HEK293 (cell line): ENCODE measurements at regions not wholly inside any gene's neighbourhood (a gene's known extent, or its start where the extent isn't known, plus 50 kb on each side); places are given as distances from the start of the nearest gene placed in this dataset.

Source experiments
- CTCF ChIA-PET: fragments of 350-600 bp; formaldehyde crosslinking; extraction: SDS; loops from one replicate; lab custom pipeline; 2021; ENCODE audit warnings: antibody characterized with exemption; lab: Yijun Ruan, JAX
- POLR2A ChIA-PET: fragments of 300-600 bp; formaldehyde crosslinking; extraction: SDS; loops from one replicate; lab custom pipeline; 2020; ENCODE audit warnings: antibody characterized with exemption, inconsistent platforms; lab: Yijun Ruan, JAX
- H3K27ac ChIP-seq: fragments of 200-500 bp; sonication (Bioruptor generic); 2 replicates; pipeline ENCODE4 v1.5.1; 2014; ENCODE audit warnings: low read depth, low read length, control low read depth, inconsistent platforms; ENCODE audit errors: extremely low read depth
- H3K36me3 ChIP-seq, 2 experiments: fragments of 200-500 bp in 1 of 2; sonication (Bioruptor generic) in 1 of 2; 1 replicate in 1 of 2; 2 replicates in 1 of 2; pipeline ENCODE4 v1.5.1; 2014 to 2017; ENCODE audit warnings: inconsistent platforms in 2 of 2, low read length in 2 of 2; ENCODE audit not compliant: control insufficient read depth in 2 of 2, insufficient read depth in 1 of 2
- H3K4me1 ChIP-seq: fragments of 200-500 bp; sonication (Bioruptor generic); 2 replicates; pipeline ENCODE4 v1.5.1; 2014; ENCODE audit warnings: mild to moderate bottlenecking, low read length, inconsistent platforms; ENCODE audit not compliant: control insufficient read depth, insufficient read depth
- H3K4me3 ChIP-seq: 2 replicates; pipeline ENCODE4 v1.5.1; 2011; ENCODE audit warnings: low read depth, mild to moderate bottlenecking, control low read depth, low read length, moderate library complexity
- H3K9me3 ChIP-seq: fragments of 200-500 bp; sonication (Bioruptor generic); 2 replicates; pipeline ENCODE4 v1.5.1; 2014; ENCODE audit warnings: low read depth, low read length, inconsistent platforms; ENCODE audit not compliant: control insufficient read depth, insufficient read depth
- GLI4 ChIP-seq: fragments of 450-650 bp; formaldehyde crosslinking; IDR thresholded peaks from 2 replicates; pipeline ENCODE4 v1.5.1; 2016; ENCODE audit warnings: missing biosample characterization, missing genetic modification characterization
- GLIS2 ChIP-seq: fragments of 450-650 bp; formaldehyde crosslinking; IDR thresholded peaks from 2 replicates; pipeline ENCODE4 v1.5.1; 2016; ENCODE audit warnings: missing biosample characterization, missing genetic modification characterization
- KLF10 ChIP-seq: fragments of 450-650 bp; IDR thresholded peaks from 2 replicates; pipeline ENCODE4 v1.5.1; 2018; ENCODE audit warnings: missing biosample characterization, mild to moderate bottlenecking, missing genetic modification characterization
- PATZ1 ChIP-seq: fragments of 450-650 bp; formaldehyde crosslinking; IDR thresholded peaks from 2 replicates; pipeline ENCODE4 v1.5.1; 2016; ENCODE audit warnings: missing biosample characterization, missing genetic modification characterization
- PRDM10 ChIP-seq: fragments of 450-650 bp; formaldehyde crosslinking; IDR thresholded peaks from 2 replicates; pipeline ENCODE4 v1.5.1; 2016; ENCODE audit warnings: missing biosample characterization, missing genetic modification characterization
- REST ChIP-seq: fragments of 450-650 bp; formaldehyde crosslinking; IDR thresholded peaks from 2 replicates; pipeline ENCODE4 v1.5.1; 2016; ENCODE audit warnings: missing biosample characterization, missing genetic modification characterization
- SCRT2 ChIP-seq: fragments of 450-650 bp; formaldehyde crosslinking; IDR thresholded peaks from 2 replicates; pipeline ENCODE4 v1.5.1; 2016; ENCODE audit warnings: missing biosample characterization, missing genetic modification characterization
- SP2 ChIP-seq: fragments of 450-650 bp; formaldehyde crosslinking; IDR thresholded peaks from 2 replicates; pipeline ENCODE4 v1.5.1; 2016; ENCODE audit warnings: missing biosample characterization, missing genetic modification characterization
- SP3 ChIP-seq: fragments of 450-650 bp; formaldehyde crosslinking; IDR thresholded peaks from 2 replicates; pipeline ENCODE4 v1.5.1; 2016; ENCODE audit warnings: missing biosample characterization, missing genetic modification characterization
- YY2 ChIP-seq: fragments of 450-650 bp; formaldehyde crosslinking; IDR thresholded peaks from 2 replicates; pipeline ENCODE4 v1.5.1; 2016; ENCODE audit warnings: missing biosample characterization, missing genetic modification characterization
- ZNF112 ChIP-seq: fragments of 450-650 bp; formaldehyde crosslinking; IDR thresholded peaks from 2 replicates; pipeline ENCODE4 v1.5.0; 2017; ENCODE audit warnings: missing biosample characterization, missing genetic modification characterization
- ZNF121 ChIP-seq: fragments of 450-650 bp; formaldehyde crosslinking; IDR thresholded peaks from 2 replicates; pipeline ENCODE4 v1.5.1; 2016; ENCODE audit warnings: missing biosample characterization, missing genetic modification characterization
- ZNF211 ChIP-seq: fragments of 450-650 bp; formaldehyde crosslinking; IDR thresholded peaks from 2 replicates; pipeline ENCODE4 v1.5.1; 2016; ENCODE audit warnings: low read depth, missing biosample characterization, missing genetic modification characterization
- ZNF221 ChIP-seq: fragments of 450-650 bp; formaldehyde crosslinking; IDR thresholded peaks from 2 replicates; pipeline ENCODE4 v1.5.1; 2017; ENCODE audit warnings: missing biosample characterization, missing genetic modification characterization, borderline replicate concordance
- ZNF37A ChIP-seq: fragments of 450-650 bp; IDR thresholded peaks from 2 replicates; pipeline ENCODE4 v1.5.1; 2018; ENCODE audit warnings: missing biosample characterization, missing genetic modification characterization
- ZNF544 ChIP-seq: fragments of 450-650 bp; formaldehyde crosslinking; IDR thresholded peaks from 2 replicates; pipeline ENCODE4 v1.5.0; 2017; ENCODE audit warnings: missing biosample characterization, missing genetic modification characterization
- ZNF548 ChIP-seq: fragments of 450-650 bp; formaldehyde crosslinking; IDR thresholded peaks from 2 replicates; pipeline ENCODE4 v1.5.1; 2016; ENCODE audit warnings: missing biosample characterization, missing genetic modification characterization
- ZNF549 ChIP-seq: fragments of 450-650 bp; IDR thresholded peaks from 2 replicates; pipeline ENCODE4 v1.5.1; 2018; ENCODE audit warnings: missing biosample characterization, missing genetic modification characterization, mild to moderate bottlenecking, inconsistent platforms, moderate library complexity
- ZNF621 ChIP-seq: fragments of 450-650 bp; formaldehyde crosslinking; IDR thresholded peaks from 2 replicates; pipeline ENCODE4 v1.5.1; 2017; ENCODE audit warnings: missing biosample characterization, missing genetic modification characterization
- ZNF76 ChIP-seq: fragments of 450-650 bp; formaldehyde crosslinking; IDR thresholded peaks from 2 replicates; pipeline ENCODE4; 2016; ENCODE audit warnings: low read depth, missing biosample characterization, missing genetic modification characterization, borderline replicate concordance
- ZNF830 ChIP-seq: fragments of 450-650 bp; IDR thresholded peaks from 2 replicates; pipeline ENCODE4 v1.5.0; 2018; ENCODE audit warnings: missing biosample characterization, missing genetic modification characterization, low read depth, mild to moderate bottlenecking, moderate library complexity
- ZSCAN30 ChIP-seq: fragments of 450-650 bp; IDR thresholded peaks from 2 replicates; pipeline ENCODE4 v1.5.1; 2018; ENCODE audit warnings: missing biosample characterization, mild to moderate bottlenecking, missing genetic modification characterization, moderate library complexity
- ZXDB ChIP-seq: fragments of 450-650 bp; formaldehyde crosslinking; IDR thresholded peaks from 2 replicates; pipeline ENCODE4 v1.5.1; 2016; ENCODE audit warnings: missing biosample characterization, missing genetic modification characterization
- TF ChIP-seq, protein P1 (sequence below): fragments of 450-650 bp; formaldehyde crosslinking; IDR thresholded peaks from 2 replicates; pipeline ENCODE4 v1.5.1; 2016; ENCODE audit warnings: missing biosample characterization, missing genetic modification characterization

DNA sequence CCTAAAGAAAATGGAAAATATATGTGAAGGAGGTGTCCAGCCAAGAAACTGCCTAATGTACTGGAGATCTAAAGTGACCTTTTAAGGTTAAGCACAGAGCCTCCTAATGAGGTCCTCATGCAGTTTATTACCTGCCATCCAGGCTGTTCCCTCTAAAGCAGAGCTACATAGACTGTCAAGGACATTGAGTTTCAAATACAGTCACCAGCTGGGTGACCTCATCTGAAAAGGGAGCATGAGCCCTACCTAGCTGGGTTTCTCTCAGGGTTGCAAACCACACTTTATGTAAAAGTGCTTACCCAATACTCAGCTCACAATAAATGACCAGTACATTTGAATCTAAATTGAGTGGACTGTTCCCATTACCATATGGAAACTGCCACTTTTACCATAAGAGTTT, 65.4 kb upstream of the CTNNA2 start (continued):
- TF ChIP-seq GLI4 (tag by site-specific recombination) (no peak), PATZ1 (tag by site-specific recombination) (no peak), ZNF121 (no peak), ZNF548 (tag by site-specific recombination) (no peak), PRDM10 (no peak), REST (no peak), SCRT2 (no peak), ZNF37A (tag by site-specific recombination) (no peak), ZNF544 (tag by site-specific recombination) (no peak), ZNF112 (tag by site-specific recombination) (no peak), ZNF76 (tag by site-specific recombination) (no peak)

GRCh38 chr2:79446313-79446712, 66.5 kb upstream of the CTNNA2 start:
- H3K4me1 ChIP-seq: no peaks in the 10 kb centered on the region
- TF ChIP-seq ZNF37A (tag by site-specific recombination) (no peak), SP2 (tag by site-specific recombination) (no peak), ZNF549 (tag by site-specific recombination) (no peak), GLIS2 (tag by site-specific recombination) (no peak), ZSCAN30 (tag by site-specific recombination) (no peak), YY2 (tag by site-specific recombination) (no peak), ZNF830 (tag by site-specific recombination) (no peak), ZNF211 (tag by site-specific recombination) (no peak), ZNF621 (tag by site-specific recombination) (no peak), KLF10 (tag by site-specific recombination) (no peak), ZXDB (tag by site-specific recombination) (no peak), ZNF221 (no peak), SP3 (tag by site-specific recombination) (no peak)
- TF ChIP-seq, protein P1, sequence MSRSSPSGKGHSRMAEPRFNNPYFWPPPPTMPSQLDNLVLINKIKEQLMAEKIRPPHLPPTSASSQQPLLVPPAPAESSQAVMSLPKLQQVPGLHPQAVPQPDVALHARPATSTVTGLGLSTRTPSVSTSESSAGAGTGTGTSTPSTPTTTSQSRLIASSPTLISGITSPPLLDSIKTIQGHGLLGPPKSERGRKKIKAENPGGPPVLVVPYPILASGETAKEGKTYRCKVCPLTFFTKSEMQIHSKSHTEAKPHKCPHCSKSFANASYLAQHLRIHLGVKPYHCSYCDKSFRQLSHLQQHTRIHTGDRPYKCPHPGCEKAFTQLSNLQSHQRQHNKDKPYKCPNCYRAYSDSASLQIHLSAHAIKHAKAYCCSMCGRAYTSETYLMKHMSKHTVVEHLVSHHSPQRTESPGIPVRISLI: no peak
- H3K27ac ChIP-seq: no peak overlapping the region
- H3K36me3 ChIP-seq: no peaks in the 10 kb centered on the region
- ChIA-PET POLR2A (no interaction called here), CTCF (no interaction called here)
- no peak overlapping the region for H3K4me3 ChIP-seq
- no peaks in the 10 kb centered on the region for H3K9me3 ChIP-seq
